Liver (tissue), 8 donors: ENCODE measurements at regions not wholly inside any gene's neighbourhood (a gene's known extent, or its start where the extent isn't known, plus 50 kb on each side); places are given as distances from the start of the nearest gene placed in this dataset.

Experiments
- DNase-seq: peaks from one replicate; pipeline ENCODE4 v3.0.0-alpha.2; 2017; ENCODE audit warnings: low spot score
- H3K27ac ChIP-seq, 2 donors: one replicate each; pipeline ENCODE4 v1.7.0; 2013; ENCODE audit warnings: inconsistent platforms in 2 of 2, low read length in 2 of 2, control low read depth in 1 of 2, low read depth in 1 of 2, mild to moderate bottlenecking in 1 of 2
- H3K27me3 ChIP-seq, 4 donors: one replicate each; pipeline versions ENCODE4 v1.6.1 to v1.7.0; 2013; ENCODE audit warnings: low read length in 3 of 4, inconsistent platforms in 1 of 4, mild to moderate bottlenecking in 1 of 4, moderate library complexity in 1 of 4; ENCODE audit not compliant: control insufficient read depth in 4 of 4, insufficient read depth in 4 of 4
- H3K36me3 ChIP-seq, 4 donors: one replicate each; pipeline versions ENCODE4 v1.6.1 to v1.7.0; 2013; ENCODE audit warnings: low read length in 3 of 4, mild to moderate bottlenecking in 3 of 4, low read depth in 1 of 4, moderate library complexity in 1 of 4; ENCODE audit not compliant: control insufficient read depth in 4 of 4, insufficient read depth in 3 of 4
- H3K4me1 ChIP-seq, 4 donors: one replicate each; pipeline versions ENCODE4 v1.6.1 to v1.7.0; 2013; ENCODE audit warnings: low read length in 3 of 4, mild to moderate bottlenecking in 3 of 4, moderate library complexity in 1 of 4; ENCODE audit not compliant: control insufficient read depth in 4 of 4, insufficient read depth in 4 of 4
- H3K4me3 ChIP-seq, 3 donors: one replicate each; pipeline versions ENCODE4 v1.6.1 to v1.7.0; 2013; ENCODE audit warnings: low read length in 3 of 3, control low read depth in 1 of 3, low read depth in 1 of 3, mild to moderate bottlenecking in 1 of 3
- H3K9ac ChIP-seq, 2 donors: one replicate each; pipeline ENCODE4 v1.7.0; 2013; ENCODE audit warnings: low read length in 2 of 2, mild to moderate bottlenecking in 2 of 2, moderate library complexity in 2 of 2, control low read depth in 1 of 2, low read depth in 1 of 2
- H3K9me3 ChIP-seq, 4 donors: one replicate each; pipeline versions ENCODE4 v1.6.1 to v1.7.0; 2013; ENCODE audit warnings: low read length in 3 of 4; ENCODE audit not compliant: control insufficient read depth in 4 of 4
- ATF3 ChIP-seq: IDR thresholded peaks from 2 replicates; pipeline ENCODE4 v1.6.1; 2016; ENCODE audit warnings: antibody characterized with exemption
- CTCF ChIP-seq: fragments of 150-350 bp; IDR thresholded peaks from 2 replicates; pipeline ENCODE4 v1.5.1; 2017; ENCODE audit warnings: improper control_type of control experiment, low read depth, low read length; ENCODE audit not compliant: missing input control
- EGR1 ChIP-seq, 2 donors: IDR thresholded peaks; 2 replicates each; pipeline ENCODE4 v1.6.1; 2016 to 2018; ENCODE audit warnings: antibody characterized with exemption in 2 of 2, low read depth in 2 of 2
- FOXA1 ChIP-seq: IDR thresholded peaks from 2 replicates; pipeline ENCODE4 v1.6.1; 2016; ENCODE audit warnings: antibody characterized with exemption
- FOXA2 ChIP-seq: IDR thresholded peaks from 2 replicates; pipeline ENCODE4 v1.6.1; 2016; ENCODE audit warnings: antibody characterized with exemption
- GABPA ChIP-seq, 2 donors: IDR thresholded peaks in 1 of 2; conservative IDR thresholded peaks in 1 of 2; 2 replicates each; pipeline ENCODE4 v1.6.1; 2016; ENCODE audit warnings: antibody characterized with exemption in 2 of 2, mild to moderate bottlenecking in 1 of 2, moderate library complexity in 1 of 2
- HNF4A ChIP-seq, 2 donors: conservative IDR thresholded peaks; 2 replicates each; pipeline ENCODE4 v1.6.1; 2016; ENCODE audit warnings: antibody characterized with exemption in 2 of 2, mild to moderate bottlenecking in 2 of 2
- HNF4G ChIP-seq: IDR thresholded peaks from 2 replicates; pipeline ENCODE4 v1.6.1; 2016; ENCODE audit warnings: antibody characterized with exemption
- NR2F2 ChIP-seq: IDR thresholded peaks from 2 replicates; pipeline ENCODE4 v1.6.1; 2016; ENCODE audit warnings: antibody characterized with exemption
- RAD21 ChIP-seq, 2 donors: IDR thresholded peaks; 2 replicates each; pipeline ENCODE4 v1.6.1; 2016; ENCODE audit warnings: antibody characterized with exemption in 2 of 2, mild to moderate bottlenecking in 2 of 2
- REST ChIP-seq: IDR thresholded peaks from 2 replicates; pipeline ENCODE4 v1.6.1; 2016; ENCODE audit warnings: antibody characterized with exemption, mild to moderate bottlenecking
- RXRA ChIP-seq, 2 donors: IDR thresholded peaks; 2 replicates each; pipeline ENCODE4 v1.6.1; 2017 to 2018; ENCODE audit warnings: antibody characterized with exemption in 2 of 2, mild to moderate bottlenecking in 1 of 2
- SP1 ChIP-seq: IDR thresholded peaks from 2 replicates; pipeline ENCODE4 v1.6.1; 2018; ENCODE audit warnings: antibody characterized with exemption, mild to moderate bottlenecking
- TAF1 ChIP-seq: conservative IDR thresholded peaks from 2 replicates; pipeline ENCODE4 v1.6.1; 2016; ENCODE audit warnings: antibody characterized with exemption, mild to moderate bottlenecking
- YY1 ChIP-seq: IDR thresholded peaks from 2 replicates; pipeline ENCODE4 v1.6.1; 2016; ENCODE audit warnings: antibody characterized with exemption, mild to moderate bottlenecking
- WGBS: extraction: QIAGEN DNeasy Blood & Tissue Kit; methylation state at CpG from one replicate; pipeline ENCODE4 v1.1.7; 2013; 5-methylcytosine and 5-hydroxymethylcytosine counted together
- TF ChIP-seq, protein P1 (sequence below): IDR thresholded peaks from 2 replicates; pipeline ENCODE4 v1.6.1; 2016; ENCODE audit warnings: antibody characterized with exemption
- TF ChIP-seq, protein P2 (sequence below): IDR thresholded peaks from 2 replicates; pipeline ENCODE4 v1.6.1; 2016; ENCODE audit warnings: antibody characterized with exemption
- donor health status: healthy.
- donor health status: healthy.
- donor health status: healthy.
- donor health status: healthy.
- donor health status: healthy.

- Histone ChIP-seq H3K27me3 (no peaks in the 10 kb centered on the region), H3K27ac (no peak overlapping the region), H3K4me3 (no peak overlapping the region), H3K36me3 (no peaks in the 10 kb centered on the region), H3K9ac (no peak overlapping the region), H3K9me3 (peaks cover 0 to 9% (median 0%) of the 10 kb centered on the region in 4 donors), H3K4me1 (no peaks in the 10 kb centered on the region)
- WGBS: 67% methylated on average over 3 of the region's 3 CpGs
- TF ChIP-seq SP1 (no peak), GABPA (IDR thresholded peaks at IDR 0.05 in 1 of 2, conservative IDR thresholded peaks at IDR 0.05 in 1 of 2) (no peak), TAF1 (no peak), FOXA1 (no peak), ATF3 (no peak), FOXA2 (no peak), EGR1 (IDR thresholded peaks at IDR 0.05; ENCODE audit: low read depth in 2 of 2) (no peak), CTCF (no peak), RAD21 (IDR thresholded peaks at IDR 0.05) (no peak), NR2F2 (no peak), HNF4A (conservative IDR thresholded peaks at IDR 0.05) (no peak)
- TF ChIP-seq, protein P1, sequence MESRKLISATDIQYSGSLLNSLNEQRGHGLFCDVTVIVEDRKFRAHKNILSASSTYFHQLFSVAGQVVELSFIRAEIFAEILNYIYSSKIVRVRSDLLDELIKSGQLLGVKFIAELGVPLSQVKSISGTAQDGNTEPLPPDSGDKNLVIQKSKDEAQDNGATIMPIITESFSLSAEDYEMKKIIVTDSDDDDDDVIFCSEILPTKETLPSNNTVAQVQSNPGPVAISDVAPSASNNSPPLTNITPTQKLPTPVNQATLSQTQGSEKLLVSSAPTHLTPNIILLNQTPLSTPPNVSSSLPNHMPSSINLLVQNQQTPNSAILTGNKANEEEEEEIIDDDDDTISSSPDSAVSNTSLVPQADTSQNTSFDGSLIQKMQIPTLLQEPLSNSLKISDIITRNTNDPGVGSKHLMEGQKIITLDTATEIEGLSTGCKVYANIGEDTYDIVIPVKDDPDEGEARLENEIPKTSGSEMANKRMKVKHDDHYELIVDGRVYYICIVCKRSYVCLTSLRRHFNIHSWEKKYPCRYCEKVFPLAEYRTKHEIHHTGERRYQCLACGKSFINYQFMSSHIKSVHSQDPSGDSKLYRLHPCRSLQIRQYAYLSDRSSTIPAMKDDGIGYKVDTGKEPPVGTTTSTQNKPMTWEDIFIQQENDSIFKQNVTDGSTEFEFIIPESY: no peak
- TF ChIP-seq, protein P2, sequence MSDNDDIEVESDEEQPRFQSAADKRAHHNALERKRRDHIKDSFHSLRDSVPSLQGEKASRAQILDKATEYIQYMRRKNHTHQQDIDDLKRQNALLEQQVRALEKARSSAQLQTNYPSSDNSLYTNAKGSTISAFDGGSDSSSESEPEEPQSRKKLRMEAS: no peak
- DNase-seq: no peak
Observed at GRCh38 chr20:24773751-24774201, 175.3 kb upstream of the CST7 start.

- no peak for DNase-seq
- no peak overlapping the region for H3K27ac ChIP-seq
- no peak overlapping the region for H3K9ac ChIP-seq
- TF ChIP-seq YY1 (no peak), HNF4G (no peak), SP1 (no peak), CTCF (no peak), FOXA1 (no peak), REST (no peak), RXRA (IDR thresholded peaks at IDR 0.05) (no peak), RAD21 (IDR thresholded peaks at IDR 0.05) (no peak), ATF3 (no peak), GABPA (IDR thresholded peaks at IDR 0.05 in 1 of 2, conservative IDR thresholded peaks at IDR 0.05 in 1 of 2) (no peak)
- TF ChIP-seq, protein P1: no peak
- TF ChIP-seq, protein P2: no peak
- no peaks in the 10 kb centered on the region for H3K4me1 ChIP-seq
- H3K9me3 ChIP-seq: peaks cover 0 to 9% (median 0%) of the 10 kb centered on the region in 4 donors
- no peaks in the 10 kb centered on the region for H3K27me3 ChIP-seq
- no peaks in the 10 kb centered on the region for H3K36me3 ChIP-seq
- H3K4me3 ChIP-seq: no peak overlapping the region
Observed at GRCh38 chr20:24775966-24776365, 173.1 kb upstream of the CST7 start.
